Ascending aorta (tissue), 2 donors: ENCODE measurements at regions not wholly inside any gene's neighbourhood (a gene's known extent, or its start where the extent isn't known, plus 50 kb on each side); places are given as distances from the start of the nearest gene placed in this dataset.

ENCODE experiments used
- DNase-seq, 2 donors: peaks; one replicate each; pipeline ENCODE4 v3.0.0-alpha.2; 2019; ENCODE audit warnings: low spot score in 2 of 2
- H3K27ac ChIP-seq, 2 donors: fragments of 200-600 bp; sonication (generic); one replicate each; pipeline ENCODE4 v1.5.1; 2016 to 2017; ENCODE audit warnings: mild to moderate bottlenecking in 1 of 2
- H3K27me3 ChIP-seq: fragments of 200-600 bp; sonication (generic); one replicate; pipeline ENCODE4 v1.5.1; 2017
- H3K36me3 ChIP-seq, 2 donors: fragments of 200-600 bp; sonication (generic); one replicate each; pipeline ENCODE4 v1.5.1; 2016
- H3K4me1 ChIP-seq, 2 donors: fragments of 200-600 bp; sonication (generic); one replicate each; pipeline ENCODE4 v1.5.1; 2016 to 2017; ENCODE audit warnings: mild to moderate bottlenecking in 1 of 2
- H3K4me3 ChIP-seq, 2 donors: fragments of 200-600 bp; sonication (generic); one replicate each; pipeline ENCODE4 v1.5.1; 2016 to 2017; ENCODE audit warnings: mild to moderate bottlenecking in 1 of 2
- H3K9me3 ChIP-seq, 2 donors: fragments of 200-600 bp; sonication (generic); one replicate each; pipeline ENCODE4 v1.5.1; 2016
- intact Hi-C: fragments of 100-400 bp; cut with DNase I; formaldehyde crosslinking; loops from one replicate; pipeline ENCODE4 v1.15.1; 2023
- TF ChIP-seq, protein P1 (sequence below), 3 experiments: fragments of 200-600 bp in 2 of 3; fragments of 450-650 bp in 1 of 3; sonication (generic) in 2 of 3; IDR thresholded peaks; one replicate each; pipeline ENCODE4 v1.5.1; 2016 to 2019; ENCODE audit warnings: antibody characterized with exemption in 3 of 3, mild to moderate bottlenecking in 1 of 3, moderate library complexity in 1 of 3

DNA sequence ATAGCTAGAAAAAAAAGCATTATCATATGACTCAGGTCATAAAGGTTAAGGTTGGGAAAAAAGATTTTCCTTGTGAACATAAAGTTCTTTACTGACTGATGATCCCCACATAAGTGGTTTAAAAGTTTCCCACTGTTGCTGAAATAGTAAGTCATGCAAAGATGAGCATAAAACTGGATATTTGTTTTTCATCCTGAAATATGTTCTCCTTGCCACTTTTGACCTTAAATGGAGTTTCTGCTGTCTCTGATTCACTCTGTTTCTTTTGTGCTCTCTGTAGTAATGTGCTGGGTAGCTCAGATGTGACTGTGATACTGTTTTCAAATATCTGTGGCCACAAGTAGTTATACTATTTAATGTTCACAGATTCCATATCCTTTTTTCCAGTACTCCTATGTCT is 162.5 kb upstream of the GAS1 start:
- Histone ChIP-seq H3K27me3 (no peaks in the 10 kb centered on the region), H3K9me3 (peaks cover 0 to 3% of the 10 kb centered on the region in 2 donors), H3K27ac (no peak overlapping the region), H3K36me3 (no peaks in the 10 kb centered on the region), H3K4me3 (no peak overlapping the region), H3K4me1 (peaks cover 0 to 7% of the 10 kb centered on the region in 2 donors)
- TF ChIP-seq, protein P1, sequence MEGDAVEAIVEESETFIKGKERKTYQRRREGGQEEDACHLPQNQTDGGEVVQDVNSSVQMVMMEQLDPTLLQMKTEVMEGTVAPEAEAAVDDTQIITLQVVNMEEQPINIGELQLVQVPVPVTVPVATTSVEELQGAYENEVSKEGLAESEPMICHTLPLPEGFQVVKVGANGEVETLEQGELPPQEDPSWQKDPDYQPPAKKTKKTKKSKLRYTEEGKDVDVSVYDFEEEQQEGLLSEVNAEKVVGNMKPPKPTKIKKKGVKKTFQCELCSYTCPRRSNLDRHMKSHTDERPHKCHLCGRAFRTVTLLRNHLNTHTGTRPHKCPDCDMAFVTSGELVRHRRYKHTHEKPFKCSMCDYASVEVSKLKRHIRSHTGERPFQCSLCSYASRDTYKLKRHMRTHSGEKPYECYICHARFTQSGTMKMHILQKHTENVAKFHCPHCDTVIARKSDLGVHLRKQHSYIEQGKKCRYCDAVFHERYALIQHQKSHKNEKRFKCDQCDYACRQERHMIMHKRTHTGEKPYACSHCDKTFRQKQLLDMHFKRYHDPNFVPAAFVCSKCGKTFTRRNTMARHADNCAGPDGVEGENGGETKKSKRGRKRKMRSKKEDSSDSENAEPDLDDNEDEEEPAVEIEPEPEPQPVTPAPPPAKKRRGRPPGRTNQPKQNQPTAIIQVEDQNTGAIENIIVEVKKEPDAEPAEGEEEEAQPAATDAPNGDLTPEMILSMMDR (IDR thresholded peaks at IDR 0.05), result no peak
- no peak for DNase-seq
- intact Hi-C loops, result no loop called here

DNA sequence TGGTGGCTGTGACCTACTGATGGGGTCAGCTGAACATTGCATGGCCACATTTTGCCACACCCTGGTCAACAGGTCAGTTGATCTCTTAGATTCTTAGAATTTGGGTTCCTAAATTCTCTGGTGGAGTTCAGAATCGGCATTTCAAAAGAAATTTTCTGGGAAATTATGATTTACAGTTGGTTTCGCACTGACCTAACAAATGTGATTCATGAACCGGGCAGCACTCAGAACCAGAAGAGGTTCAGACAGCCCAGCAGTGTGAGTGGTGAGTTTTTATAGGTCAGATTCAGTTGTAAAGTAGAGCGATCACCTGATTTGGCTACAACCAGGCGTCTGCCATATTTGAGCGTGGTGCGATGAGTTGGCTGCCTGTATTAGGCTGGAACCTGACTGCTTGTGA is 163.7 kb upstream of the GAS1 start:
- intact Hi-C loops, result no loop called here
- DNase-seq, result no peak

DNA sequence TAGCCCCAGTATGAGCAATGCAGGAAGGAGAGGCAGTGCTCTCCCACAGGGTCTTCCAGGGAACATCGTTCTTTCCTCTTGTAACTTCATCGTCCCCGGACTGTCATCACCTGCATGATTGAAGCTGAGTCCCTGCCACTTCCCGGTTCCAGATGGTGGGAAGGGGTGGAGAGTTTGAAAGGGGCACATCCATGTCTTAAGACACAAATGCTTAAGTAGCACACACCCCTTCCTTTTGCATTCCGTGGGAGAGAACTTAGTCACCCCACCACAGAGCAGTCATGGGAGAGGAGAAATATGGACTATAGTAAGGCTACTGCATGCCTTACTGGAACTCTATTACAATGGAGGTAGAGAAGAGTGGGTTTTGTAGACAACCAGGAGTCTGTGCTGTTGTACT is 165.3 kb upstream of the GAS1 start:
- DNase-seq, result no peak
- TF ChIP-seq, protein P1 (IDR thresholded peaks at IDR 0.05), result no peak
- Histone ChIP-seq H3K9me3 (peaks cover 0 to 3% of the 10 kb centered on the region in 2 donors), H3K27me3 (no peaks in the 10 kb centered on the region), H3K27ac (no peak overlapping the region), H3K4me3 (no peak overlapping the region), H3K36me3 (no peaks in the 10 kb centered on the region), H3K4me1 (peaks cover 0 to 15% of the 10 kb centered on the region in 2 donors)
- intact Hi-C loops, result no loop called here

More for the DNA sequence above, 163.7 kb upstream of the GAS1 start:
- Histone ChIP-seq H3K27ac (no peak overlapping the region), H3K36me3 (no peaks in the 10 kb centered on the region), H3K4me1 (peaks cover 0 to 10% of the 10 kb centered on the region in 2 donors), H3K9me3 (peaks cover 0 to 3% of the 10 kb centered on the region in 2 donors), H3K4me3 (no peak overlapping the region), H3K27me3 (no peaks in the 10 kb centered on the region)
- TF ChIP-seq, protein P1 (IDR thresholded peaks at IDR 0.05), result no peak

DNA sequence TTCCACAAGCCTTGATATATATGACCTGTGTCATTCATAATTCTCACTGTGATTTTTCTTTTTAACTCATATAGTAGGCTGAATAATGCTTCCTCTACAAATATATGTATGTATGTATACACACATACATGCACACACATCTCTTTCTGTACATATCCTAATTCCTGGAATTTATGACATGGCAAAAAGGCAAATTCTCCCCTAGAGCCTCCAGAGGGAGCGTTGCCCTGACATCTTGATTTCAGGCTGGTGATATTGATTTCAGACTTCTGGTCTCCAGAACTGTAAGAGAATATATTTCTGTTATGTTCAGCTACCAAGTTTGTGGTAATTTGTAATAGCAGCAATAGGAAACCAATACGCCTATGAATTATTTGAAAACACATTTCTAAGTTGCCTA is 166.6 kb upstream of the GAS1 start:
- TF ChIP-seq, protein P1 (IDR thresholded peaks at IDR 0.05), result no peak
- intact Hi-C loops, result no loop called here
- no peaks in the 10 kb centered on the region for H3K36me3 ChIP-seq
- DNase-seq, result no peak
- no peaks in the 10 kb centered on the region for H3K27me3 ChIP-seq
- no peak overlapping the region for H3K4me3 ChIP-seq
- peaks cover 0 to 3% of the 10 kb centered on the region in 2 donors for H3K9me3 ChIP-seq
- H3K27ac ChIP-seq, result no peak overlapping the region
- H3K4me1 ChIP-seq, result peaks cover 0 to 18% of the 10 kb centered on the region in 2 donors

DNA sequence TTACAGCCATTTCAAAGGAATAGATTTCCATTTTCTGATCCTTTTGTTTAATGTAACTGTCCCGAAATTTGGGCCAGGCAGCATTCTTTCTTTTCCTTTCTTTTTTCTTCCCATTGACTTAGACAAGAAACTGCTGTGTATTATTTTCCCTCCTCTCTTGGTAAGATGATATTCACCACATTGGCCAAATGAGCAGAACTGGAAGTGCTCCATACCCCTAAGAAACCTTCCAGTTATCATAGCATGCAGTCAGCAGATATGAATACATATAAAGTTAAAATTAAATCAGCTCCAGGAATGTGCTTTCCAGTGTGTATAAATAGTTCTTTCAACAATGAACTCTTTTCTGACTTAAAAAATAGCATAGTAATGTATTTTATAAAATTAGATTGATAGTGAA is 168.5 kb upstream of the GAS1 start:
- Histone ChIP-seq H3K4me1 (peaks cover 3 to 26% of the 10 kb centered on the region in 2 donors), H3K27ac (peak overlapping the region; percentile 17 to 40), H3K36me3 (no peaks in the 10 kb centered on the region), H3K27me3 (no peaks in the 10 kb centered on the region), H3K4me3 (no peak overlapping the region), H3K9me3 (peaks cover 0 to 3% of the 10 kb centered on the region in 2 donors)
- no peak for DNase-seq
- intact Hi-C loops, result loop anchor here (5.0 kb wide), 1 partner anchor 78 kb away; no protein-coding TSS in a partner anchor
- TF ChIP-seq, protein P1 (IDR thresholded peaks at IDR 0.05), result no peak

DNA sequence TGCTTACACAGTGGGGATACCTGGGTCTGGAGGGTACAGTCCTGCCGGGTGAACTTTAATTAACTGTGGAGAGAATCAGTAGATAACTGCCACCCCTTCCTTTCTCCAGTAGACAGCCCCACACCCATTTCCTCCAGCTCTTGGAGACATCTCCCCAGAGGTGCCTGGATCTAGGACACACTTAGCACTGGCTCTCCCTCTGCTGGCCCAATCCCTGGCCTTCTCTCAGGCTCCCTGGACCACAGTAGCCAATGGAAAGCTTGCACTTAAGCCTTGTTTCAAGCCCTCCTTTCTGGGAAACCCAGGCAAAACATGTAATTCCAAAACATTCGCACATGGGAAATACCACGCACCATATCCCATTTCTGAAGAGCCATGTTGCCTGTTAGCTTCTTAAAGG is 169.2 kb upstream of the GAS1 start:
- TF ChIP-seq, protein P1 (IDR thresholded peaks at IDR 0.05), result no peak
- H3K9me3 ChIP-seq, result no peaks in the 10 kb centered on the region
- no peaks in the 10 kb centered on the region for H3K36me3 ChIP-seq
- H3K4me3 ChIP-seq, result no peak overlapping the region
- H3K27me3 ChIP-seq, result no peaks in the 10 kb centered on the region
- peak overlapping the region; percentile 17 to 40 for H3K27ac ChIP-seq
- DNase-seq, result no peak
- intact Hi-C loops, result loop anchor here (5.0 kb wide), 1 partner anchor 79 kb away; no protein-coding TSS in a partner anchor
- H3K4me1 ChIP-seq, result peaks cover 3 to 26% of the 10 kb centered on the region in 2 donors
